PFSK-1 (cell line): ENCODE measurements at regions not wholly inside any gene's neighbourhood (a gene's known extent, or its start where the extent isn't known, plus 50 kb on each side); places are given as distances from the start of the nearest gene placed in this dataset.

Experiments used
- FOXP2 ChIP-seq: optimal IDR thresholded peaks from 2 replicates; pipeline ENCODE3; 2011; ENCODE audit warnings: borderline replicate concordance, control low read depth, inconsistent platforms; ENCODE audit not compliant: insufficient read depth; ENCODE audit errors: extremely low read length, extremely low read depth
- POLR2AphosphoS5 ChIP-seq: IDR thresholded peaks from 2 replicates; pipeline ENCODE4 v1.6.1; 2012; ENCODE audit warnings: low read depth, mild to moderate bottlenecking, control low read depth, low read length, moderate library complexity
- REST ChIP-seq, 2 experiments: IDR thresholded peaks; 2 replicates each; pipeline versions ENCODE4 v1.6.1 to v1.8.0; 2011 to 2012; ENCODE audit warnings: low read depth in 2 of 2, low read length in 2 of 2, control low read depth in 1 of 2, inconsistent platforms in 1 of 2, mild to moderate bottlenecking in 1 of 2, moderate library complexity in 1 of 2; ENCODE audit not compliant: insufficient read depth in 1 of 2

DNA sequence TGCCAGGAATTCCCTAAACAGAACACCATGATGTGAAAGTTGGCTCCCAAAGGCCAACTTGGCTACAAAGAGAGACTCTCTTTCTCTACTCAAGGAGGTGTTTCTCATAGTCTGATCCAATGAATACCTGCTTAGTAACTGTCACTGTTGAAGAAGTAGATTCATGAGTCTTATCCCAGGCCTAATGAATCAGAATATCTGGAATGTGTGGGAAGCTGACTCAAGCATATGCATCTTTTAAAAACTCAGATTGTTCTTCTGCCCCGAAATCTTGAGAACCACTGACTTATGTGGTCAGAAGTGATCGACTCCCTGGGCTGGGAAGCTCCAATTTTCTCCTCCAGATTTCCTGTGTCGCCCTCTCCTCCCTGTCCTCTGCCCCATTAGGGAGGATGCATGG, 345.6 kb downstream of the PLK2 start:
- TF ChIP-seq POLR2AphosphoS5: no peak
- TF ChIP-seq REST (IDR thresholded peaks at IDR 0.05; ENCODE audit: insufficient read depth in 1 of 2, low read depth in 2 of 2, low read length in 2 of 2): no peak
- no peak for TF ChIP-seq FOXP2
